Mesothelial cell of epicardium (in vitro differentiated cells): ENCODE measurements at regions not wholly inside any gene's neighbourhood (a gene's known extent, or its start where the extent isn't known, plus 50 kb on each side); places are given as distances from the start of the nearest gene placed in this dataset.

ENCODE experiments used
- DNase-seq, 2 experiments: peaks; one replicate each; pipeline ENCODE4 v3.0.0; 2021; ENCODE audit warnings: low spot score in 2 of 2; ENCODE audit not compliant: unreplicated experiment in 2 of 2
- H3K27ac Mint-ChIP-seq: 2 replicates; pipeline ENCODE4 v1.8.0; 2021; ENCODE audit warnings: mixed read lengths
- H3K27me3 Mint-ChIP-seq: 2 replicates; pipeline ENCODE4 v1.8.0; 2021; ENCODE audit warnings: low read depth, mixed read lengths
- H3K36me3 Mint-ChIP-seq: 2 replicates; pipeline ENCODE4 v1.8.0; 2021; ENCODE audit warnings: mixed read lengths
- H3K4me1 Mint-ChIP-seq: 2 replicates; pipeline ENCODE4 v1.8.0; 2021; ENCODE audit warnings: mixed read lengths
- H3K4me3 Mint-ChIP-seq: 2 replicates; pipeline ENCODE4 v1.8.0; 2021; ENCODE audit warnings: mild to moderate bottlenecking, moderate library complexity, mixed read lengths
- H3K9me3 Mint-ChIP-seq: 2 replicates; pipeline ENCODE4 v1.8.0; 2021; ENCODE audit warnings: mixed read lengths
- TF ChIP-seq, protein P1 (sequence below): fragments of 200-600 bp; sonication (generic); IDR thresholded peaks from one replicate; pipeline ENCODE4 v1.5.0; 2021; ENCODE audit warnings: antibody characterized with exemption; ENCODE audit not compliant: unreplicated experiment

DNA sequence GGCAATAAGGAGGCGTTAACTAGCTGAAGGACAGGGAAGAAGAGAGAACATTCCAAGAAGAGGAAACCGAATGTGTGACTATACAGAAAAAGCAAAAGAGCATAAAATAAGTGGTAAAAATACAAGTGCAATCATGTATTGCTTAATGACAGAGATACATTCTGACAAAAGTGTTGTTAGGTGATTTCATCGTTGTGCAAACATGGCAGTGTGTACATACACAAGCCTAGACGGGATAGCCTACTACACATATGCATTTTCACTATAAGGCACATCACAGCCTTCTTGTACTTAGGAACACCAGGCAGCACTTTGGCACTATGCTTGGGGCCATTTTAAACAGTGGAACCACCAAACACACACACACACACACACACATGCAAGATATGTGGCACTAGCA, 299.3 kb downstream of the BCAT1 start:
- H3K4me3 Mint-ChIP-seq = no peak overlapping the region
- no peak overlapping the region for H3K27ac Mint-ChIP-seq
- no peaks in the 10 kb centered on the region for H3K36me3 Mint-ChIP-seq
- TF ChIP-seq, protein P1, sequence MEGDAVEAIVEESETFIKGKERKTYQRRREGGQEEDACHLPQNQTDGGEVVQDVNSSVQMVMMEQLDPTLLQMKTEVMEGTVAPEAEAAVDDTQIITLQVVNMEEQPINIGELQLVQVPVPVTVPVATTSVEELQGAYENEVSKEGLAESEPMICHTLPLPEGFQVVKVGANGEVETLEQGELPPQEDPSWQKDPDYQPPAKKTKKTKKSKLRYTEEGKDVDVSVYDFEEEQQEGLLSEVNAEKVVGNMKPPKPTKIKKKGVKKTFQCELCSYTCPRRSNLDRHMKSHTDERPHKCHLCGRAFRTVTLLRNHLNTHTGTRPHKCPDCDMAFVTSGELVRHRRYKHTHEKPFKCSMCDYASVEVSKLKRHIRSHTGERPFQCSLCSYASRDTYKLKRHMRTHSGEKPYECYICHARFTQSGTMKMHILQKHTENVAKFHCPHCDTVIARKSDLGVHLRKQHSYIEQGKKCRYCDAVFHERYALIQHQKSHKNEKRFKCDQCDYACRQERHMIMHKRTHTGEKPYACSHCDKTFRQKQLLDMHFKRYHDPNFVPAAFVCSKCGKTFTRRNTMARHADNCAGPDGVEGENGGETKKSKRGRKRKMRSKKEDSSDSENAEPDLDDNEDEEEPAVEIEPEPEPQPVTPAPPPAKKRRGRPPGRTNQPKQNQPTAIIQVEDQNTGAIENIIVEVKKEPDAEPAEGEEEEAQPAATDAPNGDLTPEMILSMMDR = no peak
- DNase-seq = no peak
- H3K4me1 Mint-ChIP-seq = no peaks in the 10 kb centered on the region
- H3K27me3 Mint-ChIP-seq = no peaks in the 10 kb centered on the region
- H3K9me3 Mint-ChIP-seq = peaks cover 14% of the 10 kb centered on the region

DNA sequence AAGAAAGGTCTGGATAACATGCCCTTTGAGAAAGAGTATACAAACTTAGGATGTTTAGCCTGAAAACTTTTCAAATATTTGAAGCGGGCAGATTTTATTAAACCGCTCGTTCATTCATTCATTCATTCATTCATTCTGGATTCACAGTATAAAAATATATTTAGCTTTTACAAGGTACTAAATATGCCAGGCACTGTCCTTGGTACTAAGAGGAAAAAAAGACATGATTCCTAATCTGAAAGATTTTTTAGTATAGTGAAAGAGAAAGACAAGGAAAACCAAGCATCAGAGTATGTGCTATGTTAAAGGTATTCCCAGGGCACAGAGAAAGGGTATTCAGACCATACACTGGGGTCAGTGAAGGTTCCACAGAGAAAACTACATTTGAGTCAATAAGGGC, 299.7 kb downstream of the BCAT1 start:
- Mint-ChIP-seq H3K4me3 (no peak overlapping the region), H3K9me3 (peaks cover 14% of the 10 kb centered on the region), H3K36me3 (no peaks in the 10 kb centered on the region), H3K27me3 (no peaks in the 10 kb centered on the region), H3K27ac (no peak overlapping the region), H3K4me1 (no peaks in the 10 kb centered on the region)
- no peak for DNase-seq
- TF ChIP-seq, protein P1 = no peak

DNA sequence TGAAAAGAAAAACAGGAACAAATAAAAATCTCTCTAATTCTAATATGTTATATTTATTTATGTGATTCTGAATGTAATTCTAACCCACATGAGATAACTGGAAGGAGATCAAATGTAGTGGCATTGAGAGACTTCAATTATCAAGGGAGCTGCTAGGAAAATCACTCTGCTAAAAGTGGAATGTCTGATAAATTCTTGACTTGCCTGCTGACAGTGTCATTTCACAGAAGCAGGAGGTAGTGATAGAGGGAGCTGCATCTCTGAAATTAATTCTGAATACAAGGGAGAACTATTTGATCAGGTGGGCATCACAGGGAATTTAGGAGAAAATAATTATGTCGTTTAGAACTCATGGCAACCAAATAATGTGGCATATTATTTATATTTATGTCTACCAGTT, 303.6 kb downstream of the BCAT1 start:
- H3K27me3 Mint-ChIP-seq = no peaks in the 10 kb centered on the region
- H3K36me3 Mint-ChIP-seq = no peaks in the 10 kb centered on the region
- TF ChIP-seq, protein P1 = no peak
- no peak overlapping the region for H3K4me3 Mint-ChIP-seq
- H3K27ac Mint-ChIP-seq = no peak overlapping the region
- no peak for DNase-seq
- H3K9me3 Mint-ChIP-seq = peaks cover 3% of the 10 kb centered on the region
- no peaks in the 10 kb centered on the region for H3K4me1 Mint-ChIP-seq

DNA sequence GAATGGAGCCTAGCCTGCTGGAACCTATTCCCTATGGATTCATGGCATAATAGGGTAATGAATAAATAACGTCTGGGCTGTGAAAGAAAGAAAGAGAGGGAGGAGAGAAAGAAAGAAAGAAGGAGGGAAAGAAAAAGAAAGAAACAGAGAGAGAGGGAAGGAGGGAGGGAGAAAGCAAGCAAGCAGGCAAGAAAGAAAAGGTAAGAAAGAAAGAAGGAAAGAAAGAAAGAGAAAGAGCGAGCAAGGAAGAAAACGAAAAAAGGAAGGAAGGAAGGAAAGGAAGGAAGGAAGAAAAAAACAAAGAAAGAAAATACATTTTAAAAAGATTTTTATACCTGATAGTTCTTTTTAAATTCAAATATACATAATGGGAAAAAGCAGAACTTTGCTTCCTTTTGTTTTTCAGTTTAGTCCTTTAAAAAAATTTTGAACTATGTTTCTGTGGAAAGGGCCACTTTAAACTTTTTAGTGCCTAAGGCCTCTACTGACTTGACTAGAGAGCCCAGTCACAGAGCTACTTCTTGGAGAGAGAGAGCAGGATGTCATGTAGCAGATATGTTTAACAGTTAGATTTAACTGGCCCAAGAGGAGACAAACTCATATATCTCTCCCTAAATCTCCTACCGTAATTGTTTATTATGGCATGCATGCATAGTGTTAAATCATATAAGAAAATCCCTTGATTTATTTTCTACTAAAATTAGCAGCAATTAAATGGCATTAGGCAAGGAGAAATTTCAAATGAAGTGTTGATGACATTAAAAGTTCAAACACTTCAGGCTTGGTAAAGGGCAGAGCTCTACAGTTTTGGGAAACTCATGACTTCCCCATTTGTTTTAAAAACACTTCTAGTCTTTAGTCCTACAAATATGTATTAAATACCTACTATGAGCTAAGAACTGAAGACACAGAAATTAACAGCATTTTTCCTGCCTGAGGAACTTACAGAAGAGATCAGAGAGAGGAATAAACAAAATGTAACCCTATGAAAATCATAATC, 305.5 kb downstream of the BCAT1 start:
- no peaks in the 10 kb centered on the region for H3K4me1 Mint-ChIP-seq
- no peak overlapping the region for H3K27ac Mint-ChIP-seq
- no peak for DNase-seq
- no peaks in the 10 kb centered on the region for H3K27me3 Mint-ChIP-seq
- H3K36me3 Mint-ChIP-seq = no peaks in the 10 kb centered on the region
- H3K9me3 Mint-ChIP-seq = peaks cover 3% of the 10 kb centered on the region
- no peak overlapping the region for H3K4me3 Mint-ChIP-seq
- TF ChIP-seq, protein P1 = no peak

DNA sequence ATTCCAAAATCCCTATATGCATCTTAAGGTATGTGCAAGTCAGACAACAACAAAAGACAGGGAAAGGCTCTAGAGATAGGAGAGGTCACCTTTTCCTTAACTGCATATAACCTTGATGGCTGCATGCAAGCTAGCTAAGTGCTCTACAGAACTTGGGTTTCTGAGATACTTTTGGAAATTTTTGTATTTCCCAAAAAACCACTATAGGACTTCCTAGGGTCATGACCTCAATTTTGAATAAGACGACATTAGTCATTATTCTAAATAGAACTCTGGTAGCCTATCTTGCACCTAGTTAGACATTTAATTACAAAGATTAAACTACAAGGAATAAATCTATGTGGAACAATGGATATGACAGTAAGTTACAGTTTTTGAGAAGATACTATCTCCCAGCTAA, 309.3 kb downstream of the BCAT1 start:
- Mint-ChIP-seq H3K4me3 (no peak overlapping the region), H3K27me3 (no peaks in the 10 kb centered on the region), H3K27ac (no peak overlapping the region), H3K9me3 (peaks cover 3% of the 10 kb centered on the region), H3K36me3 (no peaks in the 10 kb centered on the region), H3K4me1 (no peaks in the 10 kb centered on the region)
- DNase-seq = no peak
- TF ChIP-seq, protein P1 = no peak
